ENCODE measurements at regions not wholly inside any gene's neighbourhood (a gene's known extent, or its start where the extent isn't known, plus 50 kb on each side); places are given as distances from the start of the nearest gene placed in this dataset.

- no peak for TF ChIP-seq ATOH8 (CRISPR knock-in tag; IDR thresholded peaks at IDR 0.05; ENCODE audit: low read depth)
- no peak for TF ChIP-seq CEBPB (IDR thresholded peaks at IDR 0.05)
- no peak for TF ChIP-seq ZC3H11A (IDR thresholded peaks at IDR 0.05)
These were observed 84.9 kb upstream of the BCL6 start (continued) for GRCh38 chr3:187830181-187830580.

GRCh38 chr3:187831125-187832051 lies 86.1 kb upstream of the BCL6 start:
- POLR2A ChIA-PET, result interaction anchor here (0.5 kb wide), 1 partner anchor 322 kb away, joined by 4 read pairs; no protein-coding TSS in a partner anchor
- 87% methylated on average over 8 of the region's 9 CpGs for WGBS (ENCODE audit: missing lambda C conversion rate)
- CTCF ChIA-PET, result no interaction called here

DNA sequence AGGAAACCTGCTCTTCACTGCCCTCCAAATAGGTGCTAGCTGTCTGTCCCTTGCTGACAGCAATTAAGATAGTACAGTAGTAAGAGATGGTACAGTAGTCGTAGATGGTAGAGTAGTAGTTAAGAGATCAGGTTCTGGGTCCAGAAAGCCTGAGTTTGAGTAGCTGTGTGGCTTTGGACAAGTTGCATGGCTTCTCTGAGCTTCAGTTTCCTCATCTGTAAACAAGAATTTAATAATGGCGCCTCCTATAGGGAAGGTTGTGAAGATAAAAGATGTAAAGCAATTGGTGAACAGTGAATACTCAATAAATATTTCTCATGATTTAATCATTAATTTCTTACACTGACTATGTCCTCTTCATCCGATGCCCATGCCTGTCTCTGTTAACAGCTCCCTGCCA lies 86.9 kb upstream of the BCL6 start:
- H3K9me3 ChIP-seq, result no peaks in the 10 kb centered on the region
- ChIA-PET POLR2A (no interaction called here), CTCF (no interaction called here)
- TF ChIP-seq, protein P1, sequence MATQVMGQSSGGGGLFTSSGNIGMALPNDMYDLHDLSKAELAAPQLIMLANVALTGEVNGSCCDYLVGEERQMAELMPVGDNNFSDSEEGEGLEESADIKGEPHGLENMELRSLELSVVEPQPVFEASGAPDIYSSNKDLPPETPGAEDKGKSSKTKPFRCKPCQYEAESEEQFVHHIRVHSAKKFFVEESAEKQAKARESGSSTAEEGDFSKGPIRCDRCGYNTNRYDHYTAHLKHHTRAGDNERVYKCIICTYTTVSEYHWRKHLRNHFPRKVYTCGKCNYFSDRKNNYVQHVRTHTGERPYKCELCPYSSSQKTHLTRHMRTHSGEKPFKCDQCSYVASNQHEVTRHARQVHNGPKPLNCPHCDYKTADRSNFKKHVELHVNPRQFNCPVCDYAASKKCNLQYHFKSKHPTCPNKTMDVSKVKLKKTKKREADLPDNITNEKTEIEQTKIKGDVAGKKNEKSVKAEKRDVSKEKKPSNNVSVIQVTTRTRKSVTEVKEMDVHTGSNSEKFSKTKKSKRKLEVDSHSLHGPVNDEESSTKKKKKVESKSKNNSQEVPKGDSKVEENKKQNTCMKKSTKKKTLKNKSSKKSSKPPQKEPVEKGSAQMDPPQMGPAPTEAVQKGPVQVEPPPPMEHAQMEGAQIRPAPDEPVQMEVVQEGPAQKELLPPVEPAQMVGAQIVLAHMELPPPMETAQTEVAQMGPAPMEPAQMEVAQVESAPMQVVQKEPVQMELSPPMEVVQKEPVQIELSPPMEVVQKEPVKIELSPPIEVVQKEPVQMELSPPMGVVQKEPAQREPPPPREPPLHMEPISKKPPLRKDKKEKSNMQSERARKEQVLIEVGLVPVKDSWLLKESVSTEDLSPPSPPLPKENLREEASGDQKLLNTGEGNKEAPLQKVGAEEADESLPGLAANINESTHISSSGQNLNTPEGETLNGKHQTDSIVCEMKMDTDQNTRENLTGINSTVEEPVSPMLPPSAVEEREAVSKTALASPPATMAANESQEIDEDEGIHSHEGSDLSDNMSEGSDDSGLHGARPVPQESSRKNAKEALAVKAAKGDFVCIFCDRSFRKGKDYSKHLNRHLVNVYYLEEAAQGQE (IDR thresholded peaks at IDR 0.05), result no peak
- TF ChIP-seq ZFP36 (IDR thresholded peaks at IDR 0.05; ENCODE audit: borderline replicate concordance, partially characterized antibody) (peak; percentile 31), MYC (IDR thresholded peaks at IDR 0.05; ENCODE audit: borderline replicate concordance, low read length) (no peak), GATA3 (IDR thresholded peaks at IDR 0.05; ENCODE audit: borderline replicate concordance) (no peak), RAD21 (conservative IDR thresholded peaks at IDR 0.05 in 1 of 2, IDR thresholded peaks at IDR 0.05 in 1 of 2) (no peak), HOXB5 (CRISPR knock-in tag; IDR thresholded peaks at IDR 0.05) (no peak), PBX3 (IDR thresholded peaks at IDR 0.05) (no peak)
- no peak for ATAC-seq
- H3K4me3 ChIP-seq, result no peak overlapping the region
- H3K27ac ChIP-seq, result no peak overlapping the region
- H3K4me2 ChIP-seq, result no peak overlapping the region
- H3K4me1 ChIP-seq, result no peaks in the 10 kb centered on the region
- WGBS (ENCODE audit: missing lambda C conversion rate), result 96% methylated on average over 3 of the region's 3 CpGs
- DNase-seq (ENCODE audit: low read depth in 1 of 2, low spot score in 1 of 2), result no peak
- no peak for FAIRE-seq

More at GRCh38 chr3:187831125-187832051, 86.1 kb upstream of the BCL6 start:
- Histone ChIP-seq H3K27ac (no peak overlapping the region), H3K4me3 (no peak overlapping the region), H3K9me3 (no peaks in the 10 kb centered on the region), H3K4me2 (no peak overlapping the region), H3K4me1 (no peaks in the 10 kb centered on the region)
- no peak for ATAC-seq
- DNase-seq (ENCODE audit: low read depth in 1 of 2, low spot score in 1 of 2), result no peak
- no peak for FAIRE-seq
- TF ChIP-seq, protein P1 (IDR thresholded peaks at IDR 0.05), result no peak
- TF ChIP-seq FOXS1 (CRISPR knock-in tag; IDR thresholded peaks at IDR 0.05) (no peak), EHF (CRISPR knock-in tag; IDR thresholded peaks at IDR 0.05) (no peak), HOXA7 (CRISPR knock-in tag; IDR thresholded peaks at IDR 0.05) (no peak), HOXB5 (CRISPR knock-in tag; IDR thresholded peaks at IDR 0.05) (no peak), BHLHE40 (IDR thresholded peaks at IDR 0.05; ENCODE audit: low read depth, low read length) (no peak), FOSL2 (IDR thresholded peaks at IDR 0.05) (no peak), FOSL2 (CRISPR knock-in tag; IDR thresholded peaks at IDR 0.05) (no peak), FOSB (CRISPR knock-in tag; IDR thresholded peaks at IDR 0.05) (no peak), HDAC2 (IDR thresholded peaks at IDR 0.05) (no peak), TP53 (CRISPR knock-in tag; IDR thresholded peaks at IDR 0.05) (no peak), CBX2 (IDR thresholded peaks at IDR 0.05; ENCODE audit: borderline replicate concordance, low read depth) (no peak), HOXB13 (CRISPR knock-in tag; IDR thresholded peaks at IDR 0.05; ENCODE audit: low read depth) (no peak), ZNF302 (CRISPR knock-in tag; IDR thresholded peaks at IDR 0.05) (no peak), KDM1A (IDR thresholded peaks at IDR 0.05; ENCODE audit: low read depth) (no peak)
- TF ChIP-seq, protein P2, sequence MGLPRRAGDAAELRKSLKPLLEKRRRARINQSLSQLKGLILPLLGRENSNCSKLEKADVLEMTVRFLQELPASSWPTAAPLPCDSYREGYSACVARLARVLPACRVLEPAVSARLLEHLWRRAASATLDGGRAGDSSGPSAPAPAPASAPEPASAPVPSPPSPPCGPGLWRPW (IDR thresholded peaks at IDR 0.05), result no peak
- TF ChIP-seq, protein P3, sequence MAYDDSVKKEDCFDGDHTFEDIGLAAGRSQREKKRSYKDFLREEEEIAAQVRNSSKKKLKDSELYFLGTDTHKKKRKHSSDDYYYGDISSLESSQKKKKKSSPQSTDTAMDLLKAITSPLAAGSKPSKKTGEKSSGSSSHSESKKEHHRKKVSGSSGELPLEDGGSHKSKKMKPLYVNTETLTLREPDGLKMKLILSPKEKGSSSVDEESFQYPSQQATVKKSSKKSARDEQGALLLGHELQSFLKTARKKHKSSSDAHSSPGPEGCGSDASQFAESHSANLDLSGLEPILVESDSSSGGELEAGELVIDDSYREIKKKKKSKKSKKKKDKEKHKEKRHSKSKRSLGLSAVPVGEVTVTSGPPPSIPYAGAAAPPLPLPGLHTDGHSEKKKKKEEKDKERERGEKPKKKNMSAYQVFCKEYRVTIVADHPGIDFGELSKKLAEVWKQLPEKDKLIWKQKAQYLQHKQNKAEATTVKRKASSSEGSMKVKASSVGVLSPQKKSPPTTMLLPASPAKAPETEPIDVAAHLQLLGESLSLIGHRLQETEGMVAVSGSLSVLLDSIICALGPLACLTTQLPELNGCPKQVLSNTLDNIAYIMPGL (CRISPR knock-in tag; IDR thresholded peaks at IDR 0.05; ENCODE audit: borderline replicate concordance), result no peak

Data from A549 (cell line).